ENCODE measurements at regions not wholly inside any gene's neighbourhood (a gene's known extent, or its start where the extent isn't known, plus 50 kb on each side); places are given as distances from the start of the nearest gene placed in this dataset.

DNA sequence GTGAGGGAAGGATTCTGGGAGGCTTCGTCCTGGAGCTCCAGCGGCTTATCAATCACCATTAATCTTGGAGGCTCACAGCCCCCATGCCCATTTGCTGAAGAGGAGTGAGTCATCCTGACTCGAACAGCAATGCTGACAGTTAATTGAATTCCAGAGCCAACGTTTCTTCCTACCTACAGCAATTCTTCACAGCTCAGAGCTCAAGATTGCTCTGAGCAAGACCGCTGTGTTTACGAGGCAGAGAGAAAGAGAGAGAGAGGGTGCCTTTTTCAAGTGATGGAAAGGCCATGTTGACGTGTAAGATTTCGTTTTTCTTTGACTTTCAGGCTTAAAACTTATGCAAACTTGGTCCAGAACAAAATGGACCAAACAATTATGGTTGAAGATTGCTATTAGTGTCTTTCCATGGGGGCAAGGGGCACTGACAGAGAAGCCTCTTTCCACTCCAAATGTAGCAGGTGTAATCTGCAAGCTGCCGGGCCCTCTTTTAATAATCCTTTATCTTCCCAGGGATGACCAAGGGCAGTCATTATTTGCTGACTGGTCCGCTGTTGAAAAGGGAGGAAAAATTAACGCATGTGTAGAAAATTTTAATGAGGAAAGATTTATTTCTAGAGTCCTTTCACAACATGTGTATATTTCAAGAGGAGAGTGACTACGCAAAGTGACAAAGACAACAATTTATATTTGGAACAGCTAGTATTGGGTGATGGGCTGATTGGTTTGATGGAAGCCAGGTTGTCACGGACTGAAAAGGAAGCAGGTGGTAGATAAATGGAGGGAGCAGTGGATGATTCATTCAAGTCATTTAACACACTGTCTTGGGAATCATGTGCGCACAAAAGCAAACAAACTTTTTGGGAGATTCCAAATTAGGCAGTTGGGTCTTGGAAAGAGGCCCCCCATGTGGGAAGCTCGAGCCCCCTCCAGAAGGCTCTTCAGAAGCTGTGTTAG, 136.1 kb upstream of the IRF2BP2 start (continued):
- TF ChIP-seq NR0B1 (IDR thresholded peaks at IDR 0.05; ENCODE audit: partially characterized antibody): no peak
- TF ChIP-seq RUNX1 (IDR thresholded peaks at IDR 0.05; ENCODE audit: low read depth): no peak
- no peak for TF ChIP-seq ZBTB11 (CRISPR knock-in tag; IDR thresholded peaks at IDR 0.05)
- TF ChIP-seq RREB1 (CRISPR knock-in tag; IDR thresholded peaks at IDR 0.05): 0 out of 2 replicates have a peak, but pooled peaks have one; percentile 13
- no peak for TF ChIP-seq CBFB (CRISPR knock-in tag; IDR thresholded peaks at IDR 0.05)
- no peak for TF ChIP-seq HEY1 (CRISPR knock-in tag; IDR thresholded peaks at IDR 0.05; ENCODE audit: borderline replicate concordance)
- TF ChIP-seq ZNF551 (CRISPR knock-in tag; IDR thresholded peaks at IDR 0.05): no peak
- no peak for TF ChIP-seq STAT5B (CRISPR knock-in tag; IDR thresholded peaks at IDR 0.05)
- no peak for TF ChIP-seq BDP1 (IDR thresholded peaks at IDR 0.05; ENCODE audit: insufficient read depth, insufficient read length)
- TF ChIP-seq ZNF655 (CRISPR knock-in tag; IDR thresholded peaks at IDR 0.05): no peak
- TF ChIP-seq, protein P1, sequence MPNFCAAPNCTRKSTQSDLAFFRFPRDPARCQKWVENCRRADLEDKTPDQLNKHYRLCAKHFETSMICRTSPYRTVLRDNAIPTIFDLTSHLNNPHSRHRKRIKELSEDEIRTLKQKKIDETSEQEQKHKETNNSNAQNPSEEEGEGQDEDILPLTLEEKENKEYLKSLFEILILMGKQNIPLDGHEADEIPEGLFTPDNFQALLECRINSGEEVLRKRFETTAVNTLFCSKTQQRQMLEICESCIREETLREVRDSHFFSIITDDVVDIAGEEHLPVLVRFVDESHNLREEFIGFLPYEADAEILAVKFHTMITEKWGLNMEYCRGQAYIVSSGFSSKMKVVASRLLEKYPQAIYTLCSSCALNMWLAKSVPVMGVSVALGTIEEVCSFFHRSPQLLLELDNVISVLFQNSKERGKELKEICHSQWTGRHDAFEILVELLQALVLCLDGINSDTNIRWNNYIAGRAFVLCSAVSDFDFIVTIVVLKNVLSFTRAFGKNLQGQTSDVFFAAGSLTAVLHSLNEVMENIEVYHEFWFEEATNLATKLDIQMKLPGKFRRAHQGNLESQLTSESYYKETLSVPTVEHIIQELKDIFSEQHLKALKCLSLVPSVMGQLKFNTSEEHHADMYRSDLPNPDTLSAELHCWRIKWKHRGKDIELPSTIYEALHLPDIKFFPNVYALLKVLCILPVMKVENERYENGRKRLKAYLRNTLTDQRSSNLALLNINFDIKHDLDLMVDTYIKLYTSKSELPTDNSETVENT (CRISPR knock-in tag; IDR thresholded peaks at IDR 0.05): no peak

Data from K562 (cell line).